ENCODE measurements at regions not wholly inside any gene's neighbourhood (a gene's known extent, or its start where the extent isn't known, plus 50 kb on each side); places are given as distances from the start of the nearest gene placed in this dataset.

DNA sequence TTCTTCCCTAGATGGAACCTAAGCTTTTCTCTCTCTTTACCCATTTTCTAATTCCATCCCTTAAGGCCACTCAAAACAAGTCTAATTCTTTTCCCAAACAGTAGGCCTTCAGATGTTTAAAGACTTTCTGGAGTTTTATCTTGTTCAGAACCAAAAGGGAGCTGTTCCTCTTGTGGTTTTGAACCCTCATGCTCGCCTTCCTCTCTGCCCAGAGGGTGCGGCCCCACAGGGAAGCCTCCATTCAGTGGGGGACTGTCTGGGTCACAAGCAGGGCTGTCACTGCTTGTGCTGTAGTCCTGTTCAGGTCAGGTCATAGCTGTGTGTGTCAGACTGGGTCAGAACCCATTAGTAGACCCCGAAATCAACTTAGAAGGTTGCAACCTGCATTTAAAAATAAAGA, 56.5 kb downstream of the TET3 start:
- no peaks in the 10 kb centered on the region for H3K79me2 ChIP-seq (ENCODE audit: control insufficient read depth, insufficient read depth, low read length)
- H3K4me2 ChIP-seq (ENCODE audit: insufficient read depth, low read length): no peak overlapping the region
- H3K36me3 ChIP-seq (ENCODE audit: control insufficient read depth in 2 of 2, extremely low read depth in 1 of 2, insufficient read depth in 2 of 2, low read length in 2 of 2): peaks cover 0 to 2% of the 10 kb centered on the region in 2 experiments
- no peak for FAIRE-seq
- H3K4me1 ChIP-seq (ENCODE audit: control insufficient read depth, extremely low read depth, insufficient read depth, low read length): peaks cover 2% of the 10 kb centered on the region
- TF ChIP-seq FOS (IDR thresholded peaks at IDR 0.05; ENCODE audit: borderline replicate concordance, insufficient read depth, low read length): no peak
- no peak for TF ChIP-seq CTCF (IDR thresholded peaks at IDR 0.05; ENCODE audit: extremely low read depth in 1 of 2, insufficient read depth in 1 of 2, low read depth in 1 of 2, low read length in 2 of 2)
- TF ChIP-seq JUN (IDR thresholded peaks at IDR 0.05; ENCODE audit: borderline replicate concordance, insufficient read depth, insufficient read length, low read depth): no peak
- TF ChIP-seq MYC (IDR thresholded peaks at IDR 0.05; ENCODE audit: low read depth, low read length): no peak
- no peak for TF ChIP-seq MAX (IDR thresholded peaks at IDR 0.05; ENCODE audit: insufficient read depth, insufficient read length)
- no peak for TF ChIP-seq EZH2 (IDR thresholded peaks at IDR 0.05; ENCODE audit: borderline replicate concordance, low read depth, low read length, severe bottlenecking)
- TF ChIP-seq GATA2 (IDR thresholded peaks at IDR 0.05; ENCODE audit: insufficient read depth, insufficient read length, low read depth, low read length): no peak
- no peak for TF ChIP-seq POLR2AphosphoS5 (IDR thresholded peaks at IDR 0.05; ENCODE audit: insufficient read depth, low read depth, low read length)
- TF ChIP-seq POLR2A (IDR thresholded peaks at IDR 0.05; ENCODE audit: low read depth, low read length): no peak
- ChIA-PET POLR2A (no interaction called here), CTCF (interaction anchor here (2.2 to 2.4 kb wide), 2 partner anchors 10 to 22 kb away, joined by 7 read pairs; no protein-coding TSS in a partner anchor)
- H3K27ac ChIP-seq (ENCODE audit: insufficient read depth, low read depth, low read length): no peak overlapping the region
- H3K9me3 ChIP-seq (replicated peaks; ENCODE audit: control insufficient read depth, insufficient read depth, low read length): no peaks in the 10 kb centered on the region
- no peak overlapping the region for H3K4me3 ChIP-seq (replicated peaks in 1 of 3; ENCODE audit: insufficient read depth in 1 of 3, low read depth in 1 of 3, low read length in 3 of 3)
- peaks cover 2% of the 10 kb centered on the region for H4K20me1 ChIP-seq (replicated peaks; ENCODE audit: control insufficient read depth, extremely low read depth, insufficient read depth, low read length)
- intact Hi-C loops (cut with micrococcal nuclease) (no loop called here), dilution Hi-C loops (cut with MboI; ENCODE audit: extremely low pct_ligation_motif_present, low sequenced_read_pairs) (no loop called here)
- H3K9ac ChIP-seq (replicated peaks; ENCODE audit: extremely low read depth, insufficient read depth, low read length): no peak overlapping the region
- no peak for DNase-seq (ENCODE audit: low read depth, low spot score)
- H3K27me3 ChIP-seq (ENCODE audit: control insufficient read depth in 2 of 2, insufficient read depth in 2 of 2, low read length in 2 of 2): no peaks in the 10 kb centered on the region
- BruUV-seq (replicated peaks): no TSS peak
- no peak overlapping the region for H2AFZ ChIP-seq (ENCODE audit: low read depth, low read length)
- no peaks in the 10 kb centered on the region for H3K9me1 ChIP-seq (replicated peaks; ENCODE audit: control insufficient read depth, extremely low read depth, insufficient read depth, low read length)
